HG03025 (cell line): ENCODE measurements at regions not wholly inside any gene's neighbourhood (a gene's known extent, or its start where the extent isn't known, plus 50 kb on each side); places are given as distances from the start of the nearest gene placed in this dataset.

Experiments used
- ATAC-seq: cut with Tn5 transposase; IDR thresholded peaks from one replicate; pipeline ENCODE4 v1.9.1; 2021; ENCODE audit warnings: mild to moderate bottlenecking, moderate library complexity; ENCODE audit not compliant: unreplicated experiment, low FRiP score

GRCh38 chr4:123455360-123455759 is 58.8 kb downstream of the SPRY1 start:
- ATAC-seq: no peak

GRCh38 chr4:123462007-123462406 is 65.4 kb downstream of the SPRY1 start:
- no peak for ATAC-seq

- no peak for ATAC-seq
These were observed 67.3 kb downstream of the SPRY1 start for GRCh38 chr4:123463869-123464268.

- ATAC-seq: no peak
These were observed 68.8 kb downstream of the SPRY1 start for GRCh38 chr4:123465416-123465815.

GRCh38 chr4:123466080-123466785 is 69.6 kb downstream of the SPRY1 start:
- ATAC-seq: no peak

- ATAC-seq: no peak
These were observed 72.0 kb downstream of the SPRY1 start for GRCh38 chr4:123468479-123469031.

GRCh38 chr4:123469245-123469644 is 72.7 kb downstream of the SPRY1 start:
- ATAC-seq: no peak

GRCh38 chr4:123469696-123470095 is 73.1 kb downstream of the SPRY1 start:
- no peak for ATAC-seq

- ATAC-seq: no peak
These were observed 74.0 kb downstream of the SPRY1 start for GRCh38 chr4:123470640-123471039.

GRCh38 chr4:123471655-123472369 is 75.2 kb downstream of the SPRY1 start:
- ATAC-seq: no peak

- no peak for ATAC-seq
These were observed 78.2 kb downstream of the SPRY1 start for GRCh38 chr4:123474817-123475216.

GRCh38 chr4:123476089-123476488 is 79.5 kb downstream of the SPRY1 start:
- no peak for ATAC-seq

- no peak for ATAC-seq
These were observed 81.2 kb downstream of the SPRY1 start for GRCh38 chr4:123477711-123478209.

GRCh38 chr4:123478859-123479345 is 82.3 kb downstream of the SPRY1 start:
- ATAC-seq: no peak

GRCh38 chr4:123479944-123480343 is 83.3 kb downstream of the SPRY1 start:
- no peak for ATAC-seq

GRCh38 chr4:123480706-123481418 is 84.3 kb downstream of the SPRY1 start:
- no peak for ATAC-seq

GRCh38 chr4:123481717-123482116 is 85.1 kb downstream of the SPRY1 start:
- ATAC-seq: no peak

- ATAC-seq: no peak
These were observed 87.8 kb downstream of the SPRY1 start for GRCh38 chr4:123484291-123484926.

GRCh38 chr4:123485601-123486000 is 89.0 kb downstream of the SPRY1 start:
- no peak for ATAC-seq

- ATAC-seq: no peak
These were observed 92.3 kb downstream of the SPRY1 start for GRCh38 chr4:123488916-123489315.
